Vagina (tissue), 2 donors: ENCODE measurements at regions not wholly inside any gene's neighbourhood (a gene's known extent, or its start where the extent isn't known, plus 50 kb on each side); places are given as distances from the start of the nearest gene placed in this dataset.

Source experiments
- CTCF ChIP-seq, 3 experiments: fragments of 450-650 bp in 2 of 3; fragments of 200-600 bp in 1 of 3; sonication (generic) in 1 of 3; IDR thresholded peaks; one replicate each; pipeline ENCODE4 v1.5.1; 2017 to 2019; ENCODE audit warnings: antibody characterized with exemption in 3 of 3, mild to moderate bottlenecking in 2 of 3, moderate library complexity in 2 of 3
- POLR2A ChIP-seq, 2 donors: fragments of 450-650 bp; IDR thresholded peaks; one replicate each; pipeline ENCODE4 v1.6.1; 2017; ENCODE audit warnings: antibody characterized with exemption in 2 of 2, mild to moderate bottlenecking in 2 of 2, moderate library complexity in 2 of 2

- TF ChIP-seq CTCF (IDR thresholded peaks at IDR 0.05) (no peak), POLR2A (IDR thresholded peaks at IDR 0.05) (no peak)
Measured at GRCh38 chr5:2919310-2920018, 168.0 kb upstream of the IRX2 start.
